ENCODE measurements at regions not wholly inside any gene's neighbourhood (a gene's known extent, or its start where the extent isn't known, plus 50 kb on each side); places are given as distances from the start of the nearest gene placed in this dataset.

GRCh38 chr3:150057227-150057626 lies 86.5 kb upstream of the PFN2 start:
- no peak for ATAC-seq
- peaks cover 9% of the 10 kb centered on the region for H3K27me3 Mint-ChIP-seq (ENCODE audit: low read depth)
- H3K36me3 Mint-ChIP-seq (ENCODE audit: insufficient read depth): no peaks in the 10 kb centered on the region
- H3K4me1 Mint-ChIP-seq (ENCODE audit: low read depth): no peaks in the 10 kb centered on the region
- no peak overlapping the region for H3K4me3 Mint-ChIP-seq
- no peaks in the 10 kb centered on the region for H3K9me3 Mint-ChIP-seq
- DNase-seq: no peak

GRCh38 chr3:150055332-150055731 lies 84.6 kb upstream of the PFN2 start:
- ATAC-seq: no peak
- H3K4me3 Mint-ChIP-seq: no peak overlapping the region
- H3K9me3 Mint-ChIP-seq: no peaks in the 10 kb centered on the region
- H3K4me1 Mint-ChIP-seq (ENCODE audit: low read depth): no peaks in the 10 kb centered on the region
- no peak for DNase-seq
- H3K36me3 Mint-ChIP-seq (ENCODE audit: insufficient read depth): no peaks in the 10 kb centered on the region
- H3K27me3 Mint-ChIP-seq (ENCODE audit: low read depth): peaks cover 9% of the 10 kb centered on the region

GRCh38 chr3:150054635-150055034 lies 83.9 kb upstream of the PFN2 start:
- H3K27me3 Mint-ChIP-seq (ENCODE audit: low read depth): peaks cover 9% of the 10 kb centered on the region
- H3K36me3 Mint-ChIP-seq (ENCODE audit: insufficient read depth): no peaks in the 10 kb centered on the region
- no peak for ATAC-seq
- H3K9me3 Mint-ChIP-seq: no peaks in the 10 kb centered on the region
- no peaks in the 10 kb centered on the region for H3K4me1 Mint-ChIP-seq (ENCODE audit: low read depth)
- H3K4me3 Mint-ChIP-seq: no peak overlapping the region
- DNase-seq: no peak

GRCh38 chr3:150050510-150050909 lies 79.8 kb upstream of the PFN2 start:
- no peak overlapping the region for H3K4me3 Mint-ChIP-seq
- H3K4me1 Mint-ChIP-seq (ENCODE audit: low read depth): no peaks in the 10 kb centered on the region
- H3K27me3 Mint-ChIP-seq (ENCODE audit: low read depth): peaks cover 9% of the 10 kb centered on the region
- H3K36me3 Mint-ChIP-seq (ENCODE audit: insufficient read depth): no peaks in the 10 kb centered on the region
- no peaks in the 10 kb centered on the region for H3K9me3 Mint-ChIP-seq
- no peak for DNase-seq
- no peak for ATAC-seq

GRCh38 chr3:150049317-150049716 lies 78.6 kb upstream of the PFN2 start:
- Mint-ChIP-seq H3K4me1 (ENCODE audit: low read depth) (no peaks in the 10 kb centered on the region), H3K36me3 (ENCODE audit: insufficient read depth) (no peaks in the 10 kb centered on the region), H3K27me3 (ENCODE audit: low read depth) (peaks cover 11% of the 10 kb centered on the region), H3K9me3 (no peaks in the 10 kb centered on the region), H3K4me3 (no peak overlapping the region)
- ATAC-seq (no peak), DNase-seq (no peak)

GRCh38 chr3:150041877-150042276 lies 71.2 kb upstream of the PFN2 start:
- no peak for ATAC-seq
- Mint-ChIP-seq H3K27me3 (ENCODE audit: low read depth) (peaks cover 11% of the 10 kb centered on the region), H3K36me3 (ENCODE audit: insufficient read depth) (no peaks in the 10 kb centered on the region), H3K4me1 (ENCODE audit: low read depth) (no peaks in the 10 kb centered on the region), H3K4me3 (no peak overlapping the region), H3K9me3 (peaks cover 14% of the 10 kb centered on the region)
- no peak for DNase-seq

- DNase-seq (no peak), ATAC-seq (no peak)
- peaks cover 12% of the 10 kb centered on the region for H3K27me3 Mint-ChIP-seq (ENCODE audit: low read depth)
- H3K4me3 Mint-ChIP-seq: no peak overlapping the region
- H3K4me1 Mint-ChIP-seq (ENCODE audit: low read depth): no peaks in the 10 kb centered on the region
- peaks cover 14% of the 10 kb centered on the region for H3K9me3 Mint-ChIP-seq
- no peaks in the 10 kb centered on the region for H3K36me3 Mint-ChIP-seq (ENCODE audit: insufficient read depth)
These were observed 69.4 kb upstream of the PFN2 start for GRCh38 chr3:150040097-150040496.

- Mint-ChIP-seq H3K4me3 (no peak overlapping the region), H3K4me1 (ENCODE audit: low read depth) (no peaks in the 10 kb centered on the region), H3K36me3 (ENCODE audit: insufficient read depth) (no peaks in the 10 kb centered on the region), H3K27me3 (ENCODE audit: low read depth) (peaks cover 10% of the 10 kb centered on the region), H3K9me3 (peaks cover 14% of the 10 kb centered on the region)
- DNase-seq (no peak), ATAC-seq (no peak)
These were observed 68.1 kb upstream of the PFN2 start for GRCh38 chr3:150038830-150039229.

GRCh38 chr3:150036780-150037179 lies 66.1 kb upstream of the PFN2 start:
- H3K4me1 Mint-ChIP-seq (ENCODE audit: low read depth): no peaks in the 10 kb centered on the region
- no peak for DNase-seq
- H3K27me3 Mint-ChIP-seq (ENCODE audit: low read depth): peaks cover 8% of the 10 kb centered on the region
- H3K36me3 Mint-ChIP-seq (ENCODE audit: insufficient read depth): no peaks in the 10 kb centered on the region
- peaks cover 10% of the 10 kb centered on the region for H3K9me3 Mint-ChIP-seq
- H3K4me3 Mint-ChIP-seq: no peak overlapping the region
- no peak for ATAC-seq

GRCh38 chr3:150035910-150036612 lies 65.4 kb upstream of the PFN2 start:
- no peak for DNase-seq
- Mint-ChIP-seq H3K4me1 (ENCODE audit: low read depth) (no peaks in the 10 kb centered on the region), H3K27me3 (ENCODE audit: low read depth) (peaks cover 5% of the 10 kb centered on the region), H3K4me3 (no peak overlapping the region), H3K36me3 (ENCODE audit: insufficient read depth) (no peaks in the 10 kb centered on the region), H3K9me3 (peaks cover 4% of the 10 kb centered on the region)
- ATAC-seq: no peak

GRCh38 chr3:150035301-150035779 lies 64.6 kb upstream of the PFN2 start:
- no peaks in the 10 kb centered on the region for H3K4me1 Mint-ChIP-seq (ENCODE audit: low read depth)
- DNase-seq: no peak
- H3K4me3 Mint-ChIP-seq: no peak overlapping the region
- H3K36me3 Mint-ChIP-seq (ENCODE audit: insufficient read depth): no peaks in the 10 kb centered on the region
- peaks cover 1% of the 10 kb centered on the region for H3K9me3 Mint-ChIP-seq
- H3K27me3 Mint-ChIP-seq (ENCODE audit: low read depth): peaks cover 2% of the 10 kb centered on the region
- no peak for ATAC-seq

- Mint-ChIP-seq H3K4me3 (no peak overlapping the region), H3K27me3 (ENCODE audit: low read depth) (peaks cover 2% of the 10 kb centered on the region), H3K4me1 (ENCODE audit: low read depth) (no peaks in the 10 kb centered on the region), H3K36me3 (ENCODE audit: insufficient read depth) (no peaks in the 10 kb centered on the region), H3K9me3 (no peaks in the 10 kb centered on the region)
- ATAC-seq (no peak), DNase-seq (no peak)
These were observed 63.0 kb upstream of the PFN2 start for GRCh38 chr3:150033721-150034120.

GRCh38 chr3:150030841-150031240 lies 60.1 kb upstream of the PFN2 start:
- Mint-ChIP-seq H3K36me3 (ENCODE audit: insufficient read depth) (no peaks in the 10 kb centered on the region), H3K9me3 (peaks cover 4% of the 10 kb centered on the region), H3K27me3 (ENCODE audit: low read depth) (peaks cover 5% of the 10 kb centered on the region), H3K4me3 (no peak overlapping the region), H3K4me1 (ENCODE audit: low read depth) (no peaks in the 10 kb centered on the region)
- DNase-seq (no peak), ATAC-seq (no peak)

- no peak for DNase-seq
- Mint-ChIP-seq H3K9me3 (peaks cover 4% of the 10 kb centered on the region), H3K36me3 (ENCODE audit: insufficient read depth) (no peaks in the 10 kb centered on the region), H3K4me3 (no peak overlapping the region), H3K27me3 (ENCODE audit: low read depth) (peaks cover 19% of the 10 kb centered on the region), H3K4me1 (ENCODE audit: low read depth) (no peaks in the 10 kb centered on the region)
- no peak for ATAC-seq
These were observed 52.5 kb upstream of the PFN2 start for GRCh38 chr3:150023239-150023636.

GRCh38 chr3:150022381-150023238 lies 51.9 kb upstream of the PFN2 start:
- Mint-ChIP-seq H3K4me1 (ENCODE audit: low read depth) (no peaks in the 10 kb centered on the region), H3K36me3 (ENCODE audit: insufficient read depth) (no peaks in the 10 kb centered on the region)
- no peak for ATAC-seq

More at GRCh38 chr3:150022381-150023238, 51.9 kb upstream of the PFN2 start:
- no peak for DNase-seq
- Mint-ChIP-seq H3K9me3 (peaks cover 4% of the 10 kb centered on the region), H3K27me3 (ENCODE audit: low read depth) (peaks cover 19% of the 10 kb centered on the region), H3K4me3 (no peak overlapping the region)
